HG03108 (cell line): ENCODE measurements at regions not wholly inside any gene's neighbourhood (a gene's known extent, or its start where the extent isn't known, plus 50 kb on each side); places are given as distances from the start of the nearest gene placed in this dataset.
"Not testable (repeated sequence)": the region's sequence is repeated elsewhere in the genome, so short reads cannot be mapped to it uniquely, and the experiment has no call there.

ENCODE experiments used
- ATAC-seq: cut with Tn5 transposase; IDR thresholded peaks from one replicate; pipeline ENCODE4 v1.9.1; 2021; ENCODE audit warnings: moderate library complexity; ENCODE audit not compliant: unreplicated experiment

DNA sequence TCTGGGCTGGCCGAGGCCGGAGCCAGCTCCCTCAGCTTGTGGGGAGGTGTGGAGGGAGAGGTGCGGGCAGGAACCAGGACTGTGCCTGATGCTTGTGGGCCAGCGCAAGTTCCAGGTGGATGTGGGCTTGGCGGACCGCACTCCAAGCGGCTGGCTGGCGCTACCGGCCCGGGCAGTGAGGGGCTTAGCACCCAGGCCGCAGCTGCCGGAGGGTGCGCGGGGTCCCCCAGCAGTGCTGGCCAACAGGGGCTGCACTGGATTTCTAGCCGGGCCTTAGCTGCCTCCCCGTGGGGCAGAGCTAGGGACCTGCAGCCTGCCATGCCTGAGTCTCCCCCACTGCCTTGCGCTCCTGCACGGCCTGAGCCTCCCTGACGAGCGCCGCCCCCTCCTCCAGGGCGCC lies 242.8 kb downstream of the CCSER2 start:
- ATAC-seq = no peak

DNA sequence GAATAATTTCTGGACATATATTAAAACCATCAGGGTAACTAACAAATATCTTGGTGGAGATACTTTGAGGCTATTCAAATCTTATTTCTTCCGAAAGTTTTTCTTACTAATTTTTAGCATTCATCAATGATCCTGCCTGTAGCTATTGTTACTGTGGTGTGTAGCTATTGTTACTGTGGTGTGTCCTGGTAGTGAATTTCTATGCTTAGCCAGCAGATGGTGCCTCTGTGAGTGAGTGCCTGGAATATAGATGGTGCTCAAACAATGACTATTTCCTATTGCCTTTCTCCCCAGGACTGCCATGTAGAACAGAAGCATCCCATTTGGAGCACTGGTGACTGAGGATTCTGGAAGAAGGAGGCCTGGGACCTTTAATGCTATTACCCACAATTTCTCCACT lies 245.7 kb downstream of the CCSER2 start:
- no peak for ATAC-seq

- no peak for ATAC-seq
These were observed 253.6 kb downstream of the CCSER2 start for GRCh38 chr10:84581976-84582375.

DNA sequence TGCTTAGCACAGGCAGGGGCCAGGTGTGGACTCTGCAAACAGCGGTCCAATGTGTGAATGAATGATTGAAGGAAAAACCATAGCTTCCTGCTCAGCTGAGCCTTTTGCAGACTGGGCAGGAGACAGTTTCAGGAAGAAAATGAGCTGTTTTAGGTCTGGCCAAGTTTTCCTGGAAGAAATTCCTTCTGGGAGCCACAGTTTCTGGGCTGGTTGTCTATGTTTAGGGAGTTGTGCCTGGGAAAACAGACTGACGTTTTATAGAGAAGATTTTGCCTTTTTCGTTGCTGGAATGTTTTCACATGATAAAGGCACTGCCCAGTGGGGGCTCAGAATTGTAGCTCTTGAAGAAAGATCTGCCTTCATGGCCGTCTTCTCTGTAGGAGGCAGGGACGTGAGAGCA lies 255.1 kb downstream of the CCSER2 start:
- ATAC-seq = no peak

GRCh38 chr10:84587789-84588188 lies 259.4 kb downstream of the CCSER2 start:
- no peak for ATAC-seq

- no peak for ATAC-seq
These were observed 260.0 kb downstream of the CCSER2 start for GRCh38 chr10:84588426-84588825.

DNA sequence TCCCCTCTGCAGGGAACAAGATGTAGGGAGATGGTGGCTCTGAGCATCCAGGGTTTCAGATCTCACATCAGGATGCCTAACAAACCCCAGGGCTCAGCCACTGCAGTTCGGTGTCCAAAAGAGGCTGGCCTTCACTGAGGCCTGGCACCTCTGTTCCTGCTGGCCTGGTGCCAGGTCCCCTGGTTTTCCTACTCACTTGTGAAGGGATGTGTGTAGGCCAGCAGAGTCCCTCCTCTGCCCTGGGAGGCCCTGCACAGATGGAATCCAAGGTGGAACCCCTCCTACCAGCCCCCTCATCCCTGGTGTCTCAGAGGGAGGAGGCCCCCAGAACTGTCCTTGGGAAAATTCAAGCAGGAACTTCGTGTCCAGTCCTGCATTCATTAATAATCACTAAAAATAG lies 260.6 kb downstream of the CCSER2 start:
- no peak for ATAC-seq

DNA sequence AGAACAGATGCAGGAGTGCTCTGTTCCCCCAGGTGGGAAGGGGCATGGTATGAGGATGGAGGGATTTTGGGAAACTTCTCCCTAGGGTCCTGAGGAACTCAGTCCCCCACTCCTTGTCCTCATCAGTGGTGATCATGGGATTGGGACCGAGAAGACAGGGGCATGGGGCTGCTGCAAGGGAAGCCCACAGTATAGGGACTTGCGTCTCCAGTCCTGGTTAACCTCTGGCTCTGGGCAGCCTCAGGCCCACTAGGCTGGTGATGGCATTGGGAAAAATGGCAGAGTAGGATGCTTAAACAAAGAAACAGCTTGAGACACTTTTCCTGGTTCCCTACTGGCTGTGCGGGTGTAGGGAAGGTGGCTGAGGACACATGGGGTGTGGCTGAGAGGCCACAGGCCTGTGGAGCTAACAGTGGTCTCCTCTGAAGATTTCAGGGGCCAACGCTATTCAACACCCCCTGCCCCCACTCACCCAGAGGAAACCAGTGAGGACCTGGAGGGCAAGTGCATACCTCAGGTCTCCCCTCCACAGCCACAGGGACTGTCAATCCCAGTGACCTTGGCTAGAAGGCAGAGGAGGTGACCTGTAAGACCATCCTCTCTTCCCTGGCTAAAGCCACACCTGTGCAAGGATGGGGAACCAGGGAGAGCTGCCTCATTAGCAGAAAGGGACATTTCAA lies 261.3 kb downstream of the CCSER2 start:
- no peak for ATAC-seq

- ATAC-seq = no peak
These were observed 262.2 kb downstream of the CCSER2 start for GRCh38 chr10:84590327-84591193.

DNA sequence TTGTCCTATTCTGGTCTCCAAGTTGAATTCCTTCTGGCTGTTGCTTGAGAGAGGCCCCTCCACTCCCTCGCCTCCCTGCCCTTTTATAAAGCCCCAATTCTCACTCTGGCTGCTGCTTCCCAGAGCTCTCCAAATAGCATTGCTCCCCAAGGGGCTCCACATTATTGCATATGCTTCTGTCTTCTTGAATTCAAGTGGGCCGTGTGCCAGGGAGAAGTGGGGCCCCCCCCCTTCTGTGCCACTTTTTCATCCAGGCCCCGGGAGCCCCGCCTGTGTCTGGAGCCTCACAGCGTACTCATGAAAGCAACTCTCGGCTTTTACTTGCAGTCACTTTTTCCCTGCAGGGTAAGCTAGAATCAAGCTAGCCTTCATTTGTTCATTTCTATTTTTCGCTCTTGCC lies 265.1 kb downstream of the CCSER2 start:
- no peak for ATAC-seq

DNA sequence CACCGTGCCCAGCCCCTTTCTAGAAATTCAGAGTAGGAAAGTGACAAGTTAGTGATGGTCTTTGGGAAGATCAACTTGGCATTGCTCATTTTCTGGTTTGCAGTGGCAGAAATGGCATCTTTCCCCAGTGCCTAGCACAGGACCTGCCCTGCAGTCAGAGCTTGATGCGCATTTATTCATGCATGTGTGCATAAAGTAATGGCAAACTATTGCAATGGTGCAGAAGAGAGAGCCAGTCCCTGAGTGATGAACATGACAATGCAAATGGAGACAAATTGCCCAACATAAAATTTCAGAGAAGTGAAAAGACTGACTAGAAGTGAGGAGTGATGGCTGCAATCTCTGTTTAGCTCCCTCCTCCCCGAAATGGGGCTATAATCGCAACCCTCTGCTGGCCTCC lies 268.2 kb downstream of the CCSER2 start:
- no peak for ATAC-seq

- no peak for ATAC-seq
These were observed 270.9 kb downstream of the CCSER2 start for GRCh38 chr10:84599254-84599653.

- ATAC-seq = no peak
These were observed 272.6 kb downstream of the CCSER2 start for GRCh38 chr10:84600947-84601346.

- ATAC-seq = not testable (repeated sequence)
These were observed 274.2 kb downstream of the CCSER2 start for GRCh38 chr10:84602543-84602942.

DNA sequence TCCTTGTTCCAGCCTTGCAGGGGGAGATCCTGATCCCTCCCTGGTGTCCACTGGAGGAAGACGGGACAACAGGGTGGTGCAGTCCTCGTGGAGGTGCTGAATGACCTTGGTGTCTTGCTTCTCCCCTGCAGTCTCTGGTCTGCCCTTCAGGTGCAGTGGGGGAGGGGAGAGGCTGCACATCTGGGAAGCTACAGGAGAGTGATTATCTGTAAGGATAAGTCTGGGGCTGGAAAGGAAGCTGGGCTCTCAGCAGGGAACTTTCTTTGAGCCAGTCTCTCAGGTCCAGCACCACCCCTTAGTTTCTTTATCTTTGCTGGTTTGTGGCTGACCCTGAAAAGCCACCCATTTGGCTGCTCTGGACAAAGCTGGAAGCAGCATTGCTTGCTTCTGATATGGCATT lies 275.6 kb downstream of the CCSER2 start:
- ATAC-seq = no peak

GRCh38 chr10:84605802-84606201 lies 277.4 kb downstream of the CCSER2 start:
- ATAC-seq = no peak

GRCh38 chr10:84606428-84606827 lies 278.0 kb downstream of the CCSER2 start:
- ATAC-seq = no peak

- ATAC-seq = no peak
These were observed 278.7 kb downstream of the CCSER2 start for GRCh38 chr10:84607044-84607443.

- no peak for ATAC-seq
These were observed 279.1 kb downstream of the CCSER2 start for GRCh38 chr10:84607523-84607922.

DNA sequence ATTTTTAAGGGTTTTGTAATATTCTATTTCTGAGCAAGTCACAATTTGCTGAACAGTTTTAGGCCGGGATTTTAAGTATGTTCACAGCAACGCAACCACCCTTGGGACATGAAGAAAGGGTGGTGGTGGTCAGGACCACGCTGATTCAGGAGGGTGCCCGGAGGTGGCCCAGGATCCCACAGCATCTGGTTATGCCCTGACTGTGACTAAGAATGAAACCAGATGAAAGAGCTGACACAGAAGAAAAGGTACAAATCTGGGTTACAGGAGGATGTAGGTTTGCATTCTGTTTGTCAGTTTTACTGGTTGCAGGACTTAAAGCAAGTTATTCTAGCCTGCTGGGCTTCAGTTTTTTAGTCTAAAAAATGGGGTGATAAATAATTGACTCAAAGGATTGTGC lies 279.7 kb downstream of the CCSER2 start:
- ATAC-seq = no peak

GRCh38 chr10:84613336-84614021 lies 285.1 kb downstream of the CCSER2 start:
- ATAC-seq = no peak
